HG03439 (cell line): ENCODE measurements at regions not wholly inside any gene's neighbourhood (a gene's known extent, or its start where the extent isn't known, plus 50 kb on each side); places are given as distances from the start of the nearest gene placed in this dataset.
"Not testable (repeated sequence)": the region's sequence is repeated elsewhere in the genome, so short reads cannot be mapped to it uniquely, and the experiment has no call there.

ENCODE experiments used
- ATAC-seq: cut with Tn5 transposase; IDR thresholded peaks from one replicate; pipeline ENCODE4 v1.9.1; 2021; ENCODE audit warnings: mild to moderate bottlenecking, moderate library complexity; ENCODE audit not compliant: unreplicated experiment

DNA sequence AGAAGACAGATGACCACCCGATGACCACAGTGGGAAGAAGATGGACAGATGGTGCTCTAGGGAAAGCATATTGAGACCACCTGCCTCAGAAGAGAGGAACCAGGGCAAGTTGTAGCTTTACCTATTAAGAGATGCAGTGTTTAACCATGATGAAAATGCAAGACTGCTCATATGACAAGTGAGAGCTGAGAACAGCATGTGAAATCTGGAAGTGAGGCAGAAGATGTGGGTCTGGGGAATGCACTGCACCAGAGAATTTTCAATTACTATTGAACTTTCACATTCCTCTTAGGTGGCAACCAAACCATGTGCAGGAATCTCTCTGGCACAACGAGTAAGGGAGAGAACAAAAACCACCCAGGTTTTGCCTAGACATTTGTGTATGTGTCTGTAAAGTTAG lies 184.8 kb upstream of the CRIM1 start:
- ATAC-seq = no peak

- ATAC-seq = no peak
These were observed 185.7 kb upstream of the CRIM1 start for GRCh38 chr2:36169843-36170242.

DNA sequence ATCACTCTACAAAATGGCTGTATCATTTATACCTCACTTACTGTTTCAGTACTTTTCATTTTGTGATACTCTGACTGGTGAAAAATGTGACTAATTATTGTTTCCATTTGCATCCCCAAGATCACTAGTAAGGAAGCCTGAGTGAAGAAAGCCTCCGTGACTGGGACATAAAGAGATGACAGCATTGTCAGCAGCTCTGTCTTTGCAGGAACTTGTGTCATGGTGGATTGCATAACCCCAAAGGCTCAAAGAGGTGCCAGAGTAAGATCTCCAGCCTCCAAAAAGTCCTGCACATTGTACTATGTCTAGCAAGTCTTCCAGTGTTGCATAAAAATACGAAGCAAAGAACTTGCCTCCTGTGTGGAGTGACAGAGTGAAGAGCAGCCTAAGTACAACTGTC lies 187.5 kb upstream of the CRIM1 start:
- ATAC-seq = no peak

DNA sequence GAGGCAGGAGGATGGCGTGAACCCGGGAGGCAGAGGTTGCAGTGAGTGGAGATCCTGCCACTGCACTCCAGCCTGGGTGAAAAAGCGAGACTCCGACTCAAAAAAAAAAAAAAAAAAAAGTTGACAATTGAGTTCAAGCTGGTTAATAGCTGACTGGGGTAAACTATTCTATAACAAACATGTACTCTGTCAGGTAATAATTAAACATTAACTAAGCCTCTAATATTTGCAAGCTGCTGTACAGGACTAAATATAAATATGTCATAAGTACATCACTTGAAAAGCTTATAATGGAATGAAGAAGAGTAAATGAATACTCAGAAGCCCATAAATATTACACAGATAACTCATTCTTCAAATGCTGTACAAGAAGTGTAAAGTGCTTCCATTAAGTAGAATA lies 190.4 kb upstream of the CRIM1 start:
- ATAC-seq = no peak

DNA sequence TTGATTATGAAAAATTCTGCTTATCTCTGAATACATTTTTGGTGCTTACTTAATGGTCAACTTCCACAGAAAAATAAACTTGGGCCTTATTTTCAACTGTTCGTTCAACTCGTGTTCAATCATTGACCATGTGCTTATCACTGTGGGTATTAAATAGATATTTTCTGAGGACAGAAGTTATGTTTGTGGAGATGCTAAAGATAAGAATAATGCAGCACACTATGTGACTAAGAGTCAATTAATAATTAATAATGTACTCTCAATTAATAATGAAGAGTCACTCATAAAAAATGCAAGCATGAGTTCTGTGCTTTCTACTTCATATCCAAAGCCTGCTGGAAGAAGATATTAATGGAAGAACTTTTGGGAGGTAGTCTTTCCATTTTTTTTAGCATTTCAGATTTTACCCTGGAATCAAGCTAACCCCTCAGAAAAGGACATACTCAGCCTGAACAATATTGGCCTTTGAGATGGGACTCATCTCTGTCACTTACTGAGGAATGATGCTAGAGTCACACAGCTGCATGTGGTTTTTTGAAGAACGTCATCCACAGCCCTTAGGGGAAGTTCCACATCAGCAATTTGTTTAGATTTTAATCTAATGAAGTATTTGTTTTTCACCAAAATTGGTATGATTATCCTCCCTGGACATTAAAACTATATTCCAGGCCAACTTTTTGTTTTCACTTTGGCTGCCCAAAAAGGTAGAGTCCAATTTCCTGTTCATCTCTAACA lies 191.9 kb upstream of the CRIM1 start:
- no peak for ATAC-seq

GRCh38 chr2:36157093-36157492 lies 198.5 kb upstream of the CRIM1 start:
- ATAC-seq = not testable (repeated sequence)

- ATAC-seq = peak; percentile 90
These were observed 207.7 kb upstream of the CRIM1 start for GRCh38 chr2:36147670-36148390.

- ATAC-seq = no peak
These were observed 208.8 kb upstream of the CRIM1 start for GRCh38 chr2:36146765-36147164.

- no peak for ATAC-seq
These were observed 215.2 kb upstream of the CRIM1 start for GRCh38 chr2:36140391-36140790.

DNA sequence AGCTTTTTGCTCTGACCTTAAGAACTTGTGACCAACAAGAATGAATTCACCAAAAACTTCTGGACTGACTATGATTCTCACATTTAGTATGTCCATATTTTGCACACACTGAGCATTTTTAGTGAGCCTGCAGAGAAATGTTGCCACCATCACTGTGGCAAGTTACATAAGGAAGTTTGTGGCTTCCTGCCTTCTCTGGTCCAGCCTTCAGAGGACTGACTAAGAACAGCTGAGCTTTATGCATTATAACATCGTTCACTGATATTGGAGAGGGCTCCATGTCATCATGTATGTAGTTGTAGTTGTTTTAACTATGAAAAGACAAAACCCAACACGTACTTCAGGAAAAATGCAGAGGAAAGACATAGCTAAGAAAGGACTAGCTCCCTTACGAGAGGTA lies 218.0 kb upstream of the CRIM1 start:
- no peak for ATAC-seq

GRCh38 chr2:36134281-36134680 lies 221.3 kb upstream of the CRIM1 start:
- ATAC-seq = no peak

- no peak for ATAC-seq
These were observed 227.2 kb upstream of the CRIM1 start for GRCh38 chr2:36128359-36128758.

DNA sequence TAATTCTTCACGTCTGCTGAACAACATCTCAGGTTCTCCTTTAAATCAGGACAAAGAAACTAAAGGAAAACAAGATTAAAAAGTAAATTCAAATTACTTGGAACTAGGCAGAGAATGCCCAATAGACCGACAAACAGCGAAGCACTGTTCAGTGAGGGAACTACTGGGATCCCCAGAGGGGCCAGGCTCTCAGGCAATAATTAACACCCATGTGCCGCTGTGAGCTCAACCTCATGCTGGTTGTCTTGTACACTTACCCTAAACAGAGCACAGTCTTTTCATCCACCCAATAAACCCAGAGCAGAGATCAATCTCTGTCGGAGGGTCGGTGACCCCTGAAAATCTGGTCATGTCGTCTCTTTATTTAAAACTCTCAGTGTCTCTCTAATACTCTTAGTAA lies 229.9 kb upstream of the CRIM1 start:
- ATAC-seq = no peak

DNA sequence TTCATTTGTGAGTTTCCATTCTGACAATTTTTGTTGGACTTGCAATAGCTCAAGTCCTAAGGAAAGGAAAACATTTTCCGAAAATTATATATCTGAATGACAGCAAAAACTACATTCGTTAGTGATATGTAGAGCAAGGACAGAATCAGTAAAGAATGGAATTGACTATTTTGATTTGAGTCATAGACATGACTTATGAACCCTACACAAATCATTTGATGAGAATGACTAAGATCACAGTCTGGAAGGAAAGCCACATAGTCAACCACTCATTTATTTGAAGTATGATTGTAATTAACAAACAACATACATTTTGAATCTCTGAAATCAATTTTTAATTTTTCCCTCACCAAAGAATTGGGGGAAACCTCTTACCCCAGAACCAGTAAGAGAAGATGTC lies 231.6 kb upstream of the CRIM1 start:
- ATAC-seq = no peak

DNA sequence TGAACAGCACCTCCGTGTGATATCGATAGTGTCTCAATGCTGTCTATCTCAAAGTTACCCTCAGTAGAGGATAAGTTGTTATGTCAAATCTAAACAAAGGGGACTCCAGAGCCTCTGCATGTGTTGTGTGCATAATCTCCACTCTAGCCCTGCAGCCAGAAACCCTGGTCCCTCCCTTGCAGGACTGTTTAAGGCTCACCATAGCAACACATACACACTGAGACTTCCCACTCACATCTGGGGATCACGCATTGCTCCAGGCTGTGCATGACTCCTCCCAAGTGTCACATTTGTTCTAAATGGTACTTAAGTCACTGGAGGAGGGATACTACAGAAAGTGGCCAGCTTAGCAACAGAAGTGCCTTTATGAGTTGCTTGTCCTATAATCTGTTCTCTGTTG lies 258.6 kb upstream of the CRIM1 start:
- no peak for ATAC-seq

GRCh38 chr2:36091844-36092741 lies 263.5 kb upstream of the CRIM1 start:
- ATAC-seq = not testable (repeated sequence)

- ATAC-seq = no peak
These were observed 266.8 kb upstream of the CRIM1 start for GRCh38 chr2:36088716-36089328.

- ATAC-seq = no peak
These were observed 268.2 kb upstream of the CRIM1 start for GRCh38 chr2:36087344-36087743.

DNA sequence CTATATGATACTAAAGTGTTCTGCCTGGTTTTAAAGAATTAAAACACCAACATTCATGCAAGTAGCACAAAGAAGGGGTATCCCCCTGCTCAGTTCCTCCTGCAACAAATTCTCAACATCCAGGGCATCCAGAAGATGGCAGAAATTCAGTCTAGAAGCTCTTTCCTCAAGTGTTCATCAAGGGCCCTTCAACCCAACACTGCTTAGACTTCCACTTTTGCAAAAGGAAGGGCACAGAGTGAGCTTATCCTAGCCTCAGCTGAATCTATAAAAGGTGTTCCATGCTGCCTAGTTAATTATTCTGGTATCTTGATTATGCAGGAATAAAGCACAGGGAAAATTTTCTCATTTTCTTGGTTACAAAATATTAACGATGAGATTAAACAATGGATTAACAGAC lies 275.8 kb upstream of the CRIM1 start:
- no peak for ATAC-seq

- ATAC-seq = no peak
These were observed 281.6 kb upstream of the CRIM1 start for GRCh38 chr2:36074008-36074407.

DNA sequence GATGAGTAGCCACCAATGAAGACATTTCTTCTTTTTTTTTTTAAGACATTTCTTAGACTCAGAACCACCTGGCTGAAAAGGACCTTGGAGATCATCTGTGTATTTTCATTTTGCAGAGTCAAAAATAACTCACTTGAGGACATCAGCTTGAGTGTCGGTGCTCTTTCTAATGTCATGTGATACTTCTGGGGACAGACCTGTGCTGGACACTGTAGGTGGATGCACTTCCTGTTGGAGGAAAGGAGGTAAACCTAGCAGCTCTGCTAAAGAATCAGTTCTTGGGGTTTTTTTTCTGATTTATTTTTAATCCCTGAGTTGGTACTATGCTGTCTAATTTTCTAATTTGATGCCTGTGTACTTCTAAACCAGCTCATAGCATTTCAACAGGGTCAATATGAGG lies 283.9 kb upstream of the CRIM1 start:
- no peak for ATAC-seq
